GM19035 (cell line): ENCODE measurements at regions not wholly inside any gene's neighbourhood (a gene's known extent, or its start where the extent isn't known, plus 50 kb on each side); places are given as distances from the start of the nearest gene placed in this dataset.

ENCODE experiments used
- ATAC-seq: cut with Tn5 transposase; IDR thresholded peaks from one replicate; pipeline ENCODE4 v1.9.1; 2021; ENCODE audit not compliant: unreplicated experiment

DNA sequence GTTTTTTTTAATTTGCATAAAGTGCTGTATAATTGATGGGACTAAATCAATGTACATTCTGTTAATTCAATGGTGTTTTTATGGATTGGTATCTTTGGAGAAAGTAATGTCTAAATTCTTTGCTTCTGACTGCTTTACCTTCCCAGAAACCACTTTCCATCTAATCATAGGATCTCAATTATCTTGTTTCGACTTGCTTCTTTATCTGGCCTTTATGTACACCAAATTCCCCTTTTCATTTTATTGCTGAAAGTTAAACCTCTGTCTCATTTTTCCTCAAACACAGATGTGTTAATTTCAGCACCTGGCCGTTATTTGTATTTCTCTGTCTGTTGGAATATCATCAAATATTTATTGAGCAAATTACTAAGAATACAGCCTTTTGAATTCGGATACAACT, 287.3 kb upstream of the GBE1 start:
- ATAC-seq = no peak

DNA sequence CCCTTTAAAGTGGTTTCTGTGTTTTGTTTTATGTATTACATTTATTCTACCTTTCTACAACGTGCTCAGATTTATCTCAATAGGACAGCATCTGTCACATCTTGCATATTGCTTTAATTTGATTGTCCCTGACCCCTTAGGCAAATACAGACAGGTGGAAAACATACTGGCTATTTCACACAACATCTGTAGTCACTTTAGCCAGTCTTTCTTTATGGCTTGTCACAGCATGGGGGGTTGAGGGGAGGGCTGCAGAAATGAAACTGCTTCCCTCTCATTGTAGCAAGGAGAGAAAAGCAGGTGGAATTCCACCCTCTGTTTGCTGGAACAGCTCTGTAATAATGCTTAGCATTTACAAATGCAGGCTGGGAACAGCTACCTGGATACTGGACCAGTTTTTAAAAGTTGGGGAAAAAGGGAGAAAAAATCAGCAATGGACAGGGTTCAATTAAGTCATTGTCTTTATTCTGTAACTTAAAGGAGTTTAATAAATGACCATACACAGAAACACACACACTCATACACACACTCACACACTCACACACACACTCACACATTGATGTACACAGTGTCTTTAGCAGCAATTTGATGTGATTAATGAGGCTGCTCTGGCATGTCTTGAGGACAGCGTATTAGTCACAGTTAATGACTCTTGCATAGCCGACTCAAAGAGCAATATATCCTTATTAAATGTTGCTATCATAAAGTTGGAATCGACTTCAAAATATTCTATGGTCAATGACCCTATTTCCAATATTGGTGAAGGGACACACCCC, 283.7 kb upstream of the GBE1 start:
- ATAC-seq = no peak

DNA sequence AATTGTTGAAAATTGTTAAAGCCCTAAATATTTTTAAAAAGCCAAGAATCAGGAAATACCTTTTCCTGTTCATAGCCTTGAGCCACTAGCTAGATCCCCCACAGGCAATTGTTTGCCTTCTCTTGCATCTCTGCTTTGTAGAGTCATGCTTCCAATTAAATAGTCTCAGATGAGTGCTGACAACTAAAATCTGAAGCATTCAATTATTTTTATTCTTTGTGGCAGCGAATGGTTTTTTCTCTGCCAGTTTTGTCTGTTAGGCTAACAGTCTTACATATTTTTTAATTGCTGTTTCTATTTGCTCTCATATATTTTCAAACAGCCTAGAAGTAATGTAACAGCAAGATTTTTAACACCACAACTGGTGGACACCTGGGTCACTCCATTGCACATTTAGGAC, 277.1 kb upstream of the GBE1 start:
- no peak for ATAC-seq

- ATAC-seq = no peak
Measured at GRCh38 chr3:82033186-82033585, 271.7 kb upstream of the GBE1 start.

- ATAC-seq = no peak
Measured at GRCh38 chr3:82031596-82031995, 270.2 kb upstream of the GBE1 start.

DNA sequence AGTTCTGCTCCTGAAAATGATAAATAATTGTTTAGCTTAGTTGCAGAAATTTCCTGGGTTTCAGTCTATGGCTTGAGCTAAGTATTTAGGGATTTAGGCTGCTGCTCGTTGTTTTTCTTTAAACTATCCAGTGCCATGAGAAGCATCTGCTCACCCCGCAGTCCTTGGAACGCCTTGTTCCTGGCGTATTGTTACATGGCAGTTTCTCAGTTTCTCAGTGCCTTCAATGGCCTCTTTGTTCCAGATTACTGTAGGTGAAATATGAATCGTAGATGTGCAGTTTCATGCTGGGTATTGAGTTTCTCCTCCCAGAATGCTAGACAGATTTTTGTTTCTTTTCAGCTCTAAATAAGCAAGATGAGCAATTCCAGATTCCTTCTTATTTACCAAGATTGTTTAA, 269.5 kb upstream of the GBE1 start:
- no peak for ATAC-seq

DNA sequence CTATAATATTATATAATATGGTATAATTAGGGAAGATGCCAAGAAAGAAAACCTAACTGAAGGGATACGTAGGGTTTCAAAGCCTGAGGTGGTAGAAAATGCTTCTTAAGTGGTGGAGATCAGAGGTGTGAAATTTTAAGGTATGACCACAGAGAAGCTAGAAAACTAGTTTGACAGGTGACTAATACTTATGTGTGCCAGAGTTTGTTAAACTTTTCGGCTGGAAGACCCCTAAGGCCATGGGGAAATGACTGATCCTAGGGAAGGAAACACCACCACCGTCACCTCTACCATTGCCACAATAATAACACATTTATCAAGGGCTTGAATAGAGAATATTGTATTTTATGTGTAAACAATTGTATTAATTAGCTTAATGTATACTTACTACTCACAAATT, 261.4 kb upstream of the GBE1 start:
- no peak for ATAC-seq

DNA sequence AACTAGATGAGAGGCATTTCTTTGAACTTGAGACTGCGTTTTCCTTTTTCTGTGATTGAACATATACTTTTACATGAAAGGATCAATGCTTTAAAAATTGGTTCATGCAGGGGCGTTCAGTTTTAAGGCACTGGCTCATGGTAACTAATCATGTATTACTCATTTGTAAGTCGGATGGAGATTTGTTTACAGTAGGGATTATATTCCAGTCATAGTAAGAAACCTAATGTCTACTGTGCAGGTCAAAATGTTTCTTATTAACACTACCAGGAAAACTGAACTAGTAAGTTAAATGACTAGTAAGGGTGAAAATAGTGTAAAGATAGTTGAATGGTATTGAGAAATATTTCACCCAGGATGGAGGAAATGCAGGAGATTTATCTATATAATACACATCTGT, 258.8 kb upstream of the GBE1 start:
- no peak for ATAC-seq

DNA sequence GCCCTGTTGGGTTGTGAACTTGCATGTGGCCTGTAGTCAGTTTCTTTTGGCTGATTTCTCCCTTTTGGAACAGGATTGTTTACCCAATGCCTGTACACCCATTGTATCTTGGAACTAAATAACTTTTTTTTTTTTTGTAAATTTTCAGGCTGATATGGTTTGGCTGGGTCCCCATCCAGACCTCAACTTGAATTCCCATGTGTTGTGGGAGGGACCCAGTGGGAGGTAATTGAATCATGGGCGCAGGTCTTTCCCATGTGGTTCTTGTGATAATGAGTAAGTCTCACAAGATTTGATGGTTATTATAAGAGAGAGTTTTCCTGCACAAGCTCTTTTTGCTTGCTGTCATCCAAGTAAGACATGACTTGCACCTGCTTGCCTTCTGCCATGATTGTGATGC, 253.8 kb upstream of the GBE1 start:
- no peak for ATAC-seq

DNA sequence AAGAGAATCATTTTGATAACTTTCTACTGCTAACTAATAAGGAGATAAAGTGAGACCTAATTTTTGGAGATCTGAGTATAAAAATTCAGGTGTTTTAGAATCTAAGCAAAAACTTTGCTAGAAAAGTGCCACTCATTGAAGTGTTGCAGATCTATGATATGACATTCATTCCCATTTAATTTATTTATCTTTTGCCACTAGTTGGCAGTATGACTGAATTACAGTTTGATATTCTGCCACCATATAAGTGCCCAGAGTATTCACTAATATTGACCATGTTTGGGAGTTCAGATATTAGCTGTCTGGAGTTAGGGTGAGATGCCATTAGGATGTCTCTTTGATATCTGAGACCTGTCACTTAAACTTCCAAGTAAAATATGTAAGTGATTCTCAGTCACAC, 251.3 kb upstream of the GBE1 start:
- ATAC-seq = no peak

GRCh38 chr3:82011336-82011735, 249.9 kb upstream of the GBE1 start:
- ATAC-seq = no peak

DNA sequence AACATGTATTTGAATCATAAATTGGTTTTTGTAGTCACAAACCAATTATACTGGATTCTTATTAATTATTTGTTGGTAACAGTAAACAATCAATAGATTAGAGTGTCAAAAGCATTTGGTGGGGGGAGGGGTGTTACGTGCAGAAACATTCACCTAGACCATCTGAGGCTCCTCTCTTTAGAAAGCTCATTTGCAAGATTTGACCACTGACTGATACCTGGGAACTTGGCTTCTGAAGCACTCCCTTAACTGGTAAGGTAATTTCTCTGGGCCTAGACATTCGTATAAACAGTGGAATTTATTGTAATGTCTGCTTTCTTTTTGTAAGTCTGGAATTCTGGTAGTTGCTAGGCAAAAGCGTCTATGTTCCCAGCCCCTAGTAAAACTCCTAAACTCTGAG, 243.8 kb upstream of the GBE1 start:
- no peak for ATAC-seq

GRCh38 chr3:82004266-82004665, 242.8 kb upstream of the GBE1 start:
- no peak for ATAC-seq

DNA sequence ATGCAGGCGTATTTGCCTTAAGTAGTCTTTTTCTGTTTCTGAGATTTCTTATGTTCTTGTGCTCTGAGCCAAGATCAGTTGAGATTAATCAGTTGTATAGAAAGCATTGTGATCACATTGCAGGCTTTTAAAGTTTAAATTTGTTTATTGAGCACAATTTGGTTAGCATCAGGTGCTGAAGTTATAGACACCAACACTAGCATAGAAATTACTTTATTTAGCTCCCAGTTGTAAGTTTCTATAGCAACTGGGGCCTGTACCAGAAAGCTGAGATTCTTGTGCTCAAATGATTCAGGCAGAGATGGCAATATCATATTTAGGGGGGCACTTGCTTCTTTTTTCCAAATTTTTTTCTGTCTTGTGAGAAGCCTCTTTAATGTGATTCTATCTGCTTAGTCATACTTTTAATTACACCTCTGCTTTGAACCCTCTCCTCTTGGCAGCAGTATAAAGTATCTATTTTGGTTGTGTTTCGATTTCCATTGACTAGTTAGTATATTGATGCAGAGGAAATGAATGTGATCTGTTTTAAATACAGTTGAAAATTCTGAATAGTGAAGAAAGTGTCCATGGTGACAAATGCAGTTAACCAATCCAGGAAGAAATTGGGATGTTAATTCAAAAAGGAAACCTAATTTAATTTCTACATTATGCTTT, 241.7 kb upstream of the GBE1 start:
- ATAC-seq = no peak

DNA sequence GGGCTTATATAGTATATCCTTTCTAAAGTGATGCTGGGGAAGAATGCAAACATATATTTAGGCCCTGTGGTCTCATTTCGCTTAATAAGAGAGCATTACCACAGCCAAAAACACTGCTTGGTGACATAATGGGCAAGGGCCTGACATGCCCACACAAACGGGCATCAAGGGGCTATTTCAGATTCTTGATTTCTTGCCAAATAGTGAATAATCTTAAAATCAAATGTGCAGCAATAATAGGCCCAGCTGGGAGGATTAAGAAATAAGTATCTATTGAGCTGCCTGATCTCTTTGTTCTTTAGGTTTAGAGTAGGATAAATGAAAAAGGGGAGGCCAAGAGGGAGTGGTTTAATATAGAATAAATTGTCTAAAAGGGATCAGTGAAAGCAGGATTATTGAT, 241.0 kb upstream of the GBE1 start:
- ATAC-seq = no peak

DNA sequence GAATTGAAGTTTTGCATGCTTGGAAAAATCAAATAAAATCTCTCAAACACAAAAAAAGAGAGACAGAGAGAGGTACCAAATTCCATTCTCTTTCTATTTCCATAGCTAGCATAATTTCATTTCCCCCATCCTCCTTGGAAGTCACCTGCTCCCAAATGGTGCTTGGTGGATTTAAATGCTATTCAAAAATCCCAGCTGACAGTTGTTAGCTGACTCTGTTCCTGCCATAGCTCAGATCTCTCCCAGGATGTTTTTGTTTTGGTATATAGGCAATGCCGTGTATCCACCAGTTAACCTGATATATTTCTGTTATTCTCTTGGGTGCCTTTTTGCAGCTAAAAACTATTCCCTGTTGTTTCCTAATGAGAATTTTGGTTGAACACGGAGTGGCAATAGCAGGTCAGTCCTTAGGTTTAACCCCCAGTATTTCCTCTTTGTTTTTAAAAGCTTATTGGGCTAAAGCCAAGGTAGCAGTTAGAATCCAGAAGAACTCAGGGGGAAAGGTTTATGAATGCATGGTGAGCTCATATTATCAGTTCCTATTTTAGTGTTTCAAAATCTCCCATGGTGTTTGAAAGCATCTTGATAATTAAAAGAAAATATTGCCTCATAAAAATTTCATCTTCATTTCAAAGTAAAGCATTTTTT, 240.0 kb upstream of the GBE1 start:
- ATAC-seq = no peak

- no peak for ATAC-seq
Measured at GRCh38 chr3:82000773-82001172, 239.3 kb upstream of the GBE1 start.

GRCh38 chr3:82000350-82000749, 238.9 kb upstream of the GBE1 start:
- no peak for ATAC-seq

DNA sequence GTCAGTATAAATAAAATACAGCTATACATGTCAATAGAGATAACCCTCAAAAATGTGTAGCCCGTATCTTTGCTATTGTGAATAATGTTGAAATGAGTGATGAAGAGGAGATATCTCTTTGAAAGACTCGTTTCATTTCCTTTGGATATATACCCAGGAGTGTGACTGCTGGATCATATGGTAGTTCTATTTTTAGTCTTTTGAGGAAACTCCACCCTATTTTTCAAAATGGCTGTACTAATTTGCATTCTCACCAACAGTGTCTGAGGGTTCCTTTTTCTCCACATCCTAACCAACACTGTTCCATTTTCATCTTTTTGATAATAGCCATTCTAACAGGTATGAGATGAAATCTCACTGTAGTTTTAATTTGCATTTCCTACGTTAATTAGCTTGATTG, 237.5 kb upstream of the GBE1 start:
- no peak for ATAC-seq

- no peak for ATAC-seq
Measured at GRCh38 chr3:81998139-81998755, 236.8 kb upstream of the GBE1 start.

GRCh38 chr3:81997390-81997789, 235.9 kb upstream of the GBE1 start:
- ATAC-seq = no peak

DNA sequence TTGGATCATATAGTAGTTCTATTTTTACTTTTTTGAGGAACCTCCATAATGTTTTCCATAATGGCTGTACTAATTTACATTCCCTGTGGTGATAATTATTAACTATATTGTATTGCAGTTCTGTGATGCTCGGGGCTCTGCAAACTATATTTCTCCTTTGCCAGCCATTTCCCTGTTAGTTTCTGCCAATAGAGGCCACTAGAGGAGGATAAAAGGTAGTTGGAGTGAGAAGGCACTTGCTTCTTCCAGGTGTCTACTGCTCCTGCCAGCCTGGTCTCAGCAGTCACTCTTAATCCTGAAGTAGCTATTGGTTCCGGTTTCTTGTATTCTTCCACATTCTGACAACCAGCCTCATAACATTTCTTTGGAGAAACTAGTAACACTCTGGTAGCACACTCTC, 233.9 kb upstream of the GBE1 start:
- no peak for ATAC-seq
